ENCODE measurements at regions not wholly inside any gene's neighbourhood (a gene's known extent, or its start where the extent isn't known, plus 50 kb on each side); places are given as distances from the start of the nearest gene placed in this dataset.

- intact Hi-C loops (cut with DNase I; ENCODE audit: low total_unique reads) = no loop called here
- H3K9me3 ChIP-seq = no peaks in the 10 kb centered on the region
- WGBS, 5 donors = 73 to 98% (median 87%) methylated on average over 1 of the region's 1 CpG
- H3K36me3 ChIP-seq = no peaks in the 10 kb centered on the region
- H3K4me1 ChIP-seq = no peaks in the 10 kb centered on the region
- H3K27me3 ChIP-seq = no peaks in the 10 kb centered on the region
- H3K27ac ChIP-seq = no peak overlapping the region
- DNase-seq = no peak
- H3K4me3 ChIP-seq = no peak overlapping the region
- TF ChIP-seq CTCF (IDR thresholded peaks at IDR 0.05) = no peak
- no peak for TF ChIP-seq POLR2A (IDR thresholded peaks at IDR 0.05)
- TF ChIP-seq POLR2AphosphoS5 (IDR thresholded peaks at IDR 0.05) = no peak
- TF ChIP-seq EP300 (IDR thresholded peaks at IDR 0.05) = no peak
These were observed 648.5 kb upstream of the LCORL start for GRCh38 chr4:18670034-18670433.

GRCh38 chr4:18669390-18669789 is 647.8 kb upstream of the LCORL start:
- no peaks in the 10 kb centered on the region for H3K9me3 ChIP-seq
- no peak for TF ChIP-seq EP300 (IDR thresholded peaks at IDR 0.05)
- TF ChIP-seq POLR2AphosphoS5 (IDR thresholded peaks at IDR 0.05) = no peak
- H3K36me3 ChIP-seq = no peaks in the 10 kb centered on the region
- 45 to 95% (median 86%) methylated on average over 1 of the region's 1 CpG for WGBS, 5 donors
- no peak overlapping the region for H3K4me3 ChIP-seq
- no peaks in the 10 kb centered on the region for H3K27me3 ChIP-seq
- no peak for DNase-seq
- intact Hi-C loops (cut with DNase I; ENCODE audit: low total_unique reads) = no loop called here
- no peak overlapping the region for H3K27ac ChIP-seq
- H3K4me1 ChIP-seq = no peaks in the 10 kb centered on the region

GRCh38 chr4:18666322-18666721 is 644.8 kb upstream of the LCORL start:
- TF ChIP-seq CTCF (IDR thresholded peaks at IDR 0.05) (no peak), POLR2A (IDR thresholded peaks at IDR 0.05) (no peak), POLR2AphosphoS5 (IDR thresholded peaks at IDR 0.05) (no peak), EP300 (IDR thresholded peaks at IDR 0.05) (no peak)
- DNase-seq = no peak
- H3K27ac ChIP-seq = no peak overlapping the region
- 92 to 98% (median 97%) methylated on average over 6 of the region's 6 CpGs for WGBS, 5 donors
- no peak overlapping the region for H3K4me3 ChIP-seq
- H3K27me3 ChIP-seq = no peaks in the 10 kb centered on the region
- H3K9me3 ChIP-seq = no peaks in the 10 kb centered on the region
- no peaks in the 10 kb centered on the region for H3K36me3 ChIP-seq
- H3K4me1 ChIP-seq = no peaks in the 10 kb centered on the region
- intact Hi-C loops (cut with DNase I; ENCODE audit: low total_unique reads) = no loop called here

GRCh38 chr4:18664171-18664570 is 642.6 kb upstream of the LCORL start:
- WGBS, 5 donors = 85 to 93% (median 91%) methylated on average over 9 of the region's 9 CpGs
- H3K27me3 ChIP-seq = no peaks in the 10 kb centered on the region
- TF ChIP-seq CTCF (IDR thresholded peaks at IDR 0.05) = no peak
- no peak for TF ChIP-seq POLR2A (IDR thresholded peaks at IDR 0.05)
- no peak for TF ChIP-seq POLR2AphosphoS5 (IDR thresholded peaks at IDR 0.05)
- TF ChIP-seq EP300 (IDR thresholded peaks at IDR 0.05) = no peak
- H3K4me3 ChIP-seq = no peak overlapping the region
- H3K36me3 ChIP-seq = no peaks in the 10 kb centered on the region
- no peak overlapping the region for H3K27ac ChIP-seq
- DNase-seq = no peak
- intact Hi-C loops (cut with DNase I; ENCODE audit: low total_unique reads) = no loop called here
- no peaks in the 10 kb centered on the region for H3K9me3 ChIP-seq
- H3K4me1 ChIP-seq = no peaks in the 10 kb centered on the region

- H3K27ac ChIP-seq = no peak overlapping the region
- no peaks in the 10 kb centered on the region for H3K9me3 ChIP-seq
- H3K27me3 ChIP-seq = no peaks in the 10 kb centered on the region
- H3K4me1 ChIP-seq = peaks cover 0 to 16% (median 6%) of the 10 kb centered on the region in 4 donors
- TF ChIP-seq POLR2AphosphoS5 (IDR thresholded peaks at IDR 0.05) (no peak), EP300 (IDR thresholded peaks at IDR 0.05) (no peak), POLR2A (IDR thresholded peaks at IDR 0.05) (no peak), CTCF (IDR thresholded peaks at IDR 0.05) (no peak)
- intact Hi-C loops (cut with DNase I; ENCODE audit: low total_unique reads) = no loop called here
- DNase-seq = peak in 1 of 2 donors; percentile 56
- WGBS, 5 donors = 14 to 27% (median 20%) methylated on average over 2 of the region's 2 CpGs
- H3K4me3 ChIP-seq = no peak overlapping the region
- no peaks in the 10 kb centered on the region for H3K36me3 ChIP-seq
These were observed 623.8 kb upstream of the LCORL start for GRCh38 chr4:18645351-18645750.
